Stimulated activated memory B cell treated with anti-CD40 and anti-IgM and Interleukin-4, amounts not matched to agents 10 μg/mL and 1 μg/mL and 100 μg/mL, for 72 hours (primary cell): ENCODE measurements at regions not wholly inside any gene's neighbourhood (a gene's known extent, or its start where the extent isn't known, plus 50 kb on each side); places are given as distances from the start of the nearest gene placed in this dataset.

Source experiments
- ATAC-seq: fragments of 150-1000 bp; cut with Tn5 transposase; 2 replicates; pipeline ENCODE4 v1.10.0; 2021
- H3K27ac Mint-ChIP-seq: one replicate; pipeline ENCODE4 v1.8.0; 2022; ENCODE audit warnings: mild to moderate bottlenecking, mixed read lengths
- H3K27me3 Mint-ChIP-seq: one replicate; pipeline ENCODE4 v1.8.0; 2022; ENCODE audit warnings: mixed read lengths
- H3K36me3 Mint-ChIP-seq: one replicate; pipeline ENCODE4 v1.8.0; 2022; ENCODE audit warnings: mixed read lengths
- H3K4me1 Mint-ChIP-seq: one replicate; pipeline ENCODE4 v1.8.0; 2022; ENCODE audit warnings: mixed read lengths
- H3K4me3 Mint-ChIP-seq: one replicate; pipeline ENCODE4 v1.8.0; 2022; ENCODE audit warnings: mild to moderate bottlenecking, moderate library complexity, mixed read lengths
- H3K9me3 Mint-ChIP-seq: one replicate; pipeline ENCODE4 v1.8.0; 2022; ENCODE audit warnings: mixed read lengths

- no peak for ATAC-seq
- Mint-ChIP-seq H3K4me3 (no peak overlapping the region), H3K27ac (no peak overlapping the region), H3K9me3 (peaks cover 17% of the 10 kb centered on the region), H3K4me1 (no peaks in the 10 kb centered on the region), H3K27me3 (no peaks in the 10 kb centered on the region), H3K36me3 (no peaks in the 10 kb centered on the region)
These were observed 181.2 kb upstream of the RARB start for GRCh38 chr3:25246913-25247312.

- Mint-ChIP-seq H3K4me1 (no peaks in the 10 kb centered on the region), H3K9me3 (peaks cover 13% of the 10 kb centered on the region), H3K4me3 (no peak overlapping the region), H3K27me3 (no peaks in the 10 kb centered on the region), H3K36me3 (no peaks in the 10 kb centered on the region), H3K27ac (no peak overlapping the region)
- no peak for ATAC-seq
These were observed 175.8 kb upstream of the RARB start for GRCh38 chr3:25252291-25252690.

GRCh38 chr3:25257026-25257425 lies 171.0 kb upstream of the RARB start:
- H3K27ac Mint-ChIP-seq: no peak overlapping the region
- no peaks in the 10 kb centered on the region for H3K4me1 Mint-ChIP-seq
- peaks cover 9% of the 10 kb centered on the region for H3K9me3 Mint-ChIP-seq
- H3K36me3 Mint-ChIP-seq: no peaks in the 10 kb centered on the region
- H3K27me3 Mint-ChIP-seq: no peaks in the 10 kb centered on the region
- no peak for ATAC-seq
- H3K4me3 Mint-ChIP-seq: no peak overlapping the region

DNA sequence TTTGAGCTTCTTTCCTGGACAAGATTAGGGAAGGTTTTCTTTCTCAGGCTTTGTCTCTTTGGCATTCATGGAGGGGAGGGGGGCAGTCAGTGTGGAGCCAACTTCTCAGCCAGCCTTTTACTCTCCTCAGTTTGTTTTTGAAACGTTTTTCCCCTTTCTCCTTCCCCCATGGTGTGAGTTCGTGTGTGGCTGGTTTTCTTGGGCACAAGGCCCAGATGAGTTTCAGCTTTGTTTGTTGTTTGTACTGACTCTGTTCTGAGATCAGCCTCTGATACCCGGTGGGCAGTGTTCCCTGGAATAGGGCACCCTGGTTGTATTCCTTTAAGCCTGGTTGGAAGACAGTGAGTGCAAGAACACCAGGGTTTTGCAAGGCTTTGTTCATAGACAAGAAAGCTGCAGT lies 168.2 kb upstream of the RARB start:
- H3K9me3 Mint-ChIP-seq: peaks cover 11% of the 10 kb centered on the region
- ATAC-seq: no peak
- no peak overlapping the region for H3K27ac Mint-ChIP-seq
- H3K27me3 Mint-ChIP-seq: no peaks in the 10 kb centered on the region
- H3K4me1 Mint-ChIP-seq: no peaks in the 10 kb centered on the region
- H3K4me3 Mint-ChIP-seq: no peak overlapping the region
- no peaks in the 10 kb centered on the region for H3K36me3 Mint-ChIP-seq

- H3K4me3 Mint-ChIP-seq: no peak overlapping the region
- peaks cover 11% of the 10 kb centered on the region for H3K9me3 Mint-ChIP-seq
- H3K27ac Mint-ChIP-seq: no peak overlapping the region
- no peak for ATAC-seq
- H3K36me3 Mint-ChIP-seq: no peaks in the 10 kb centered on the region
- H3K27me3 Mint-ChIP-seq: no peaks in the 10 kb centered on the region
- H3K4me1 Mint-ChIP-seq: no peaks in the 10 kb centered on the region
These were observed 165.7 kb upstream of the RARB start for GRCh38 chr3:25262322-25262721.

DNA sequence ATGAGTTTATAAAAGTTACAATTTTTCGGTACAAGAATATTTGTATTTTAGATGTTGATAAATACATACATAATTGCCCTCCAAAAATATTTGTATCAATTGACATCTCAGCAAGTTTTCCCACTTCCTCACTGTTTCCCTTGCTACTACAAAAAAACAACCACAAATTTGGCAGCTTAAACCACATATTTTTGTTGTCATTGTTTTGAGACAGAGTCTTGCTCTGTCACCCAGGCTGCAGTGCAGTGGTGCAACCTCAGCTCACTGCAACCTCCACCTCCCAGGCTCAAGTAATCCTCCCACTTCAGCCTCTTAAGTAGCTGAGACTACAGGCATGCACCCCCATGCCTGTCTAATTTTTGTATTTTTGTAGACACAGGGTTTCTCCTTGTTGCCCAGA lies 162.8 kb upstream of the RARB start:
- ATAC-seq: no peak
- no peaks in the 10 kb centered on the region for H3K27me3 Mint-ChIP-seq
- H3K36me3 Mint-ChIP-seq: no peaks in the 10 kb centered on the region
- no peaks in the 10 kb centered on the region for H3K4me1 Mint-ChIP-seq
- no peak overlapping the region for H3K27ac Mint-ChIP-seq
- H3K9me3 Mint-ChIP-seq: peaks cover 14% of the 10 kb centered on the region
- no peak overlapping the region for H3K4me3 Mint-ChIP-seq

- no peak for ATAC-seq
- no peaks in the 10 kb centered on the region for H3K27me3 Mint-ChIP-seq
- no peak overlapping the region for H3K27ac Mint-ChIP-seq
- no peak overlapping the region for H3K4me3 Mint-ChIP-seq
- H3K4me1 Mint-ChIP-seq: no peaks in the 10 kb centered on the region
- H3K36me3 Mint-ChIP-seq: no peaks in the 10 kb centered on the region
- H3K9me3 Mint-ChIP-seq: peaks cover 11% of the 10 kb centered on the region
These were observed 161.4 kb upstream of the RARB start for GRCh38 chr3:25266677-25267076.

DNA sequence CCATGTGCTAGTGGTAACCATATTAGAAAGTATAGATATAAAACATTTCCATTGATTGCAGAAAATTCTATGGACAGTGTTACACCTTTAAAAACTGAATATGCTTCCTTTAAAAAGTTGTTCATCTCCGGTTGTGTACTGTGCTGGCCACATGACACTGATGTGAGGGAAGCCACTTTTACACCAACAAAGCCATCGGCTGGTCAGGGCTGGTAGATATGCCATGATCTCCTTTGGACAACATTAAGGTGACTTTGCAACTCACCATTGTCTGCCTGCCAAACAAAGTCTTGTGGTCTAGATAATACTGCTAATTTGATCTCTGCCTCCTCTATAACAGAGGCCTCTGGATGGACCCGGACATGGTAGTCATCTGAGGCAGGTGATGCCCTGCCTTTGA lies 156.0 kb upstream of the RARB start:
- Mint-ChIP-seq H3K36me3 (no peaks in the 10 kb centered on the region), H3K27ac (no peak overlapping the region), H3K4me1 (no peaks in the 10 kb centered on the region), H3K27me3 (no peaks in the 10 kb centered on the region), H3K4me3 (no peak overlapping the region), H3K9me3 (peaks cover 6% of the 10 kb centered on the region)
- no peak for ATAC-seq

- peaks cover 3% of the 10 kb centered on the region for H3K9me3 Mint-ChIP-seq
- H3K27ac Mint-ChIP-seq: no peak overlapping the region
- no peaks in the 10 kb centered on the region for H3K4me1 Mint-ChIP-seq
- H3K36me3 Mint-ChIP-seq: no peaks in the 10 kb centered on the region
- H3K27me3 Mint-ChIP-seq: no peaks in the 10 kb centered on the region
- no peak overlapping the region for H3K4me3 Mint-ChIP-seq
- ATAC-seq: no peak
These were observed 154.4 kb upstream of the RARB start for GRCh38 chr3:25273582-25274171.

GRCh38 chr3:25277503-25277902 lies 150.6 kb upstream of the RARB start:
- Mint-ChIP-seq H3K4me1 (no peaks in the 10 kb centered on the region), H3K27ac (no peak overlapping the region)
- no peak for ATAC-seq

DNA sequence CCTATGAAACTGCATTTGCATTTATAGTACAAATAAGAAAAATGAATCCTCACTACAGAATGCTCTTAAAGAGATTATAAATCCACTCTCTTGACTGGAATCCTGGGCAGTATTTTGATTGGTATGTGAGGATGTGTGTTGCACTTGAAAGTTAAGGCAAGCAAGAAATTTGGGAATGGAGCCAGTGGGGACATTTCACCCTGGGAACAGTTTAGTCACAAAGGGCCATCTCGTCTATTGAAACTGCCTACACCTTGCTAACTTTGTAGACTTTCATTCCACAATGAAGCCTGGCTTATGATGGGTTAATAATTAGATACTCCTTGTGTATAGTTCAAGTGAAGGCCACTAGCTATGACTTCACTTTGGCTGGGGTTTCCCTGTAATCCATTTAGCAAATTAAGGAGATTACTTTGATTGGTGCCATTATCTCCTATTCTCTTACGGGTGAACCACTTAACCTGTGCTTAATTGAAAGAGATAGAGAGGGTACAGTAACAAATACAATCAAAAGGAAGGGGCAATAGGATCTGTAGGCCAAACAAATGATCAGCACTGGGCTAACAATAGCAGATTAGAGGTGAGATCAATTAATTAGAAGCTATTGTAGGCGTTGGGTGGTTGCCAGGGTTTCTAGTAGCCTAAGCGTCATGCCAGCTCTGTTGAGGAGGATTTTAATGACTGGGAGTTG lies 146.9 kb upstream of the RARB start:
- Mint-ChIP-seq H3K4me3 (no peak overlapping the region), H3K4me1 (no peaks in the 10 kb centered on the region), H3K9me3 (peaks cover 3% of the 10 kb centered on the region), H3K36me3 (no peaks in the 10 kb centered on the region), H3K27ac (no peak overlapping the region), H3K27me3 (no peaks in the 10 kb centered on the region)
- no peak for ATAC-seq

More at GRCh38 chr3:25277503-25277902, 150.6 kb upstream of the RARB start:
- no peaks in the 10 kb centered on the region for H3K9me3 Mint-ChIP-seq
- H3K27me3 Mint-ChIP-seq: no peaks in the 10 kb centered on the region
- no peak overlapping the region for H3K4me3 Mint-ChIP-seq
- H3K36me3 Mint-ChIP-seq: no peaks in the 10 kb centered on the region

- Mint-ChIP-seq H3K27me3 (no peaks in the 10 kb centered on the region), H3K4me1 (no peaks in the 10 kb centered on the region), H3K27ac (no peak overlapping the region), H3K9me3 (peaks cover 6% of the 10 kb centered on the region), H3K36me3 (no peaks in the 10 kb centered on the region), H3K4me3 (no peak overlapping the region)
- ATAC-seq: no peak
These were observed 146.3 kb upstream of the RARB start for GRCh38 chr3:25281732-25282126.

GRCh38 chr3:25283613-25284012 lies 144.4 kb upstream of the RARB start:
- Mint-ChIP-seq H3K27me3 (no peaks in the 10 kb centered on the region), H3K4me1 (no peaks in the 10 kb centered on the region), H3K27ac (no peak overlapping the region), H3K36me3 (no peaks in the 10 kb centered on the region), H3K4me3 (no peak overlapping the region), H3K9me3 (peaks cover 6% of the 10 kb centered on the region)
- no peak for ATAC-seq

GRCh38 chr3:25284249-25284648 lies 143.8 kb upstream of the RARB start:
- Mint-ChIP-seq H3K4me1 (no peaks in the 10 kb centered on the region), H3K36me3 (no peaks in the 10 kb centered on the region), H3K9me3 (peaks cover 8% of the 10 kb centered on the region), H3K27ac (no peak overlapping the region), H3K4me3 (no peak overlapping the region), H3K27me3 (no peaks in the 10 kb centered on the region)
- ATAC-seq: no peak

DNA sequence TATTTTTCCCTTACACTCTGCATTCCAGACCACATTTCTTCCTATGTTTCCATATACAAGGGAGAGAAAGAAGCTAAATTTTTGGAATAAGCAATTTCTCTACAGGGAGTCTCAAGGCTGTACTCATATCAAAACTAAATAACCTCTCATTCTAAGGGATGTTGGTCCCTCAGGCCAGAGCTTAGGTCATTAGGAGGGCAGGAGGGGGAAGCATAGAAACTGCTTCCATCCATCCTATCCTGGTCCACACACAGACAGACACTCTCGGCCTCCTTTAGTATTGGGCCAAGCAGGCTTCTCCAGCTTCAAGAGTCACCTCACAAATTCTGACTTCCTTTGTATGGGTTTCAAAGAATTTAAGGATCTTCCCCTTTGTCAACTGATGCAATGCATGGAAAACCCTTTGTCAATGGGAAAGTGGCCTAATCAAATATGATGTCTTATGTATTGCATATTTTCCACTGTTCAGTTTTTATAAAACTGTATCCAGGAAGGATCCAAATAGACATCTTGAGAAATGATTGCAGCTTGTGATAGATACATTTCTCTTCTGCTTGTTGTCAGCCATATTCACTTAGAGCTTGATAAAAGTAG lies 140.7 kb upstream of the RARB start:
- no peak for ATAC-seq
- H3K36me3 Mint-ChIP-seq: no peaks in the 10 kb centered on the region
- H3K4me1 Mint-ChIP-seq: no peaks in the 10 kb centered on the region
- no peak overlapping the region for H3K4me3 Mint-ChIP-seq
- no peaks in the 10 kb centered on the region for H3K27me3 Mint-ChIP-seq
- no peak overlapping the region for H3K27ac Mint-ChIP-seq
- H3K9me3 Mint-ChIP-seq: peaks cover 8% of the 10 kb centered on the region

- no peak overlapping the region for H3K4me3 Mint-ChIP-seq
These were observed 139.7 kb upstream of the RARB start for GRCh38 chr3:25288413-25288812.

More at GRCh38 chr3:25288413-25288812, 139.7 kb upstream of the RARB start:
- Mint-ChIP-seq H3K27me3 (no peaks in the 10 kb centered on the region), H3K9me3 (peaks cover 8% of the 10 kb centered on the region), H3K36me3 (no peaks in the 10 kb centered on the region), H3K4me1 (no peaks in the 10 kb centered on the region), H3K27ac (no peak overlapping the region)
- ATAC-seq: no peak
